ENCODE measurements at regions not wholly inside any gene's neighbourhood (a gene's known extent, or its start where the extent isn't known, plus 50 kb on each side); places are given as distances from the start of the nearest gene placed in this dataset.

GRCh38 chr2:167454036-167454435, 565.8 kb downstream of the XIRP2 start:
- no peaks in the 10 kb centered on the region for H3K27me3 ChIP-seq
- 95 to 98% methylated on average over 13 of the region's 13 CpGs for WGBS, 2 donors
- no peaks in the 10 kb centered on the region for H3K4me1 ChIP-seq
- peaks cover 0 to 30% (median 6%) of the 10 kb centered on the region in 4 donors for H3K9me3 ChIP-seq
- H3K27ac ChIP-seq: no peak overlapping the region
- TF ChIP-seq POLR2A (IDR thresholded peaks at IDR 0.05) (no peak), EP300 (IDR thresholded peaks at IDR 0.05) (no peak)
- TF ChIP-seq, protein P1, sequence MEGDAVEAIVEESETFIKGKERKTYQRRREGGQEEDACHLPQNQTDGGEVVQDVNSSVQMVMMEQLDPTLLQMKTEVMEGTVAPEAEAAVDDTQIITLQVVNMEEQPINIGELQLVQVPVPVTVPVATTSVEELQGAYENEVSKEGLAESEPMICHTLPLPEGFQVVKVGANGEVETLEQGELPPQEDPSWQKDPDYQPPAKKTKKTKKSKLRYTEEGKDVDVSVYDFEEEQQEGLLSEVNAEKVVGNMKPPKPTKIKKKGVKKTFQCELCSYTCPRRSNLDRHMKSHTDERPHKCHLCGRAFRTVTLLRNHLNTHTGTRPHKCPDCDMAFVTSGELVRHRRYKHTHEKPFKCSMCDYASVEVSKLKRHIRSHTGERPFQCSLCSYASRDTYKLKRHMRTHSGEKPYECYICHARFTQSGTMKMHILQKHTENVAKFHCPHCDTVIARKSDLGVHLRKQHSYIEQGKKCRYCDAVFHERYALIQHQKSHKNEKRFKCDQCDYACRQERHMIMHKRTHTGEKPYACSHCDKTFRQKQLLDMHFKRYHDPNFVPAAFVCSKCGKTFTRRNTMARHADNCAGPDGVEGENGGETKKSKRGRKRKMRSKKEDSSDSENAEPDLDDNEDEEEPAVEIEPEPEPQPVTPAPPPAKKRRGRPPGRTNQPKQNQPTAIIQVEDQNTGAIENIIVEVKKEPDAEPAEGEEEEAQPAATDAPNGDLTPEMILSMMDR (IDR thresholded peaks at IDR 0.05): no peak
- no peak for DNase-seq (ENCODE audit: low spot score in 2 of 2)
- no peak overlapping the region for H3K4me3 ChIP-seq
- no peaks in the 10 kb centered on the region for H3K36me3 ChIP-seq

DNA sequence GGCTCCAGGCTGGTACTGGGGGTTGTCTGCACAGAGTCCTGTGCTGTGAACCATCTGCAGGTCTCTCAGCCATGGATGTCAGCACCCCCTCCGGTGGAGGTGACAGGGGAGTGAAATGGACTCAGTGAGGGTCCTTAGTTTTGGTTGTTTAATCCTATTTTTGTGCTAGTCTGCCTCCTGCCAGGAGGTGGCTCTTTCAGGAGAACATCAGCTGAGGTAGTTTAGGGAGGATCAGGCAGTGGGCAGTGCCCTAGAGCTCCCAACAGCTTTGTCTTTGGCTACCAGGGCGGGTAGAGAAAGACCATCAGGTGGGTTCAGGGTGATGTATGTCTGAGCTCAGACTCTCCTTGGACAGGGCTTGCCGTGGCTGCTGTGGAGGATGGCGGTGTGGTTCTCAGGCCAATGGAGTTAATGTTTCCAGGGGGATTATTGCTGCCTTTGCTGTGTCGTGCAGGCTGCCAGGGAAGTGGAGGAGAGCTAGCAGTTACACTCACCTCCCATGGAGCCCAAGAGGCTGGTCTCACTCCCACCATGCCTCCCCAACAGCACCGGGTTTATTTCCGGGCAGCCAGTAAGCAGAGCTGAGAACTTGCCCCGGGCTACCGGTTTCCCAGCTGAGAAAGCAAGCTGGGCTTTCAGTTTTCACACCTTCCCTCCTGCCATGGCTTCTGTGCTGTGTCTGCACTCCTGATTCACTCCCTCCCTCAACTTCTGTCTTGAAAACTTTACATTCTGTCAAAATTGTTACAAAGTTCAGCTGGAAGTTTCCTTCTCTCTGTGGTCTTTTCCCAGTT, 563.4 kb downstream of the XIRP2 start:
- no peaks in the 10 kb centered on the region for H3K27me3 ChIP-seq
- H3K36me3 ChIP-seq: no peaks in the 10 kb centered on the region
- H3K4me1 ChIP-seq: no peaks in the 10 kb centered on the region
- peaks cover 0 to 45% (median 10%) of the 10 kb centered on the region in 4 donors for H3K9me3 ChIP-seq
- no peak overlapping the region for H3K27ac ChIP-seq
- 69 to 75% methylated on average over 8 to 9 of the region's 9 CpGs for WGBS, 2 donors
- no peak overlapping the region for H3K4me3 ChIP-seq
- no peak for TF ChIP-seq POLR2A (IDR thresholded peaks at IDR 0.05)
- no peak for TF ChIP-seq EP300 (IDR thresholded peaks at IDR 0.05)
- TF ChIP-seq, protein P1 (IDR thresholded peaks at IDR 0.05): no peak
- no peak for DNase-seq (ENCODE audit: low spot score in 2 of 2)

DNA sequence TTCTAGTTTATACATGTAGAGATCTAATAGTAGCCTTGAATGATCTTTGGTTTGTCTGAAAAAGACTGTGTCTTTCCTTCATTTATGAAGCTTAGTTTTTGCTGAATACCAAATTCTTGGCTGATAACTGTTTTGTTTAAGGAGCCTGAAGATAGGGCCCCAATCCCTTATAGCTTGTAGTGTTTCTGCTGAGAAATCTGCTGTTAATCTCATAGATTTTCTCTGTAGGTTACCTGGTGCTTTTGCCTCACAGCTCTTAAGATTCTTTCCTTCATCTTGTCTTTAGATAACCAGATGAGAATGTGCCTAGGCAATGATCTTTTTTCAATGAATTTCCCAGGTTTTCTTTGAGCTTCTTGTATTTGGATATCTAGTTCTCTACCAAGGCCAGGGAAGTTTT, 562.1 kb downstream of the XIRP2 start:
- peaks cover 0 to 44% (median 10%) of the 10 kb centered on the region in 4 donors for H3K9me3 ChIP-seq
- H3K36me3 ChIP-seq: no peaks in the 10 kb centered on the region
- H3K27ac ChIP-seq: no peak overlapping the region
- no peaks in the 10 kb centered on the region for H3K27me3 ChIP-seq
- TF ChIP-seq EP300 (IDR thresholded peaks at IDR 0.05) (no peak), POLR2A (IDR thresholded peaks at IDR 0.05) (no peak)
- TF ChIP-seq, protein P1 (IDR thresholded peaks at IDR 0.05): no peak
- H3K4me3 ChIP-seq: no peak overlapping the region
- no peaks in the 10 kb centered on the region for H3K4me1 ChIP-seq
- no peak for DNase-seq (ENCODE audit: low spot score in 2 of 2)

DNA sequence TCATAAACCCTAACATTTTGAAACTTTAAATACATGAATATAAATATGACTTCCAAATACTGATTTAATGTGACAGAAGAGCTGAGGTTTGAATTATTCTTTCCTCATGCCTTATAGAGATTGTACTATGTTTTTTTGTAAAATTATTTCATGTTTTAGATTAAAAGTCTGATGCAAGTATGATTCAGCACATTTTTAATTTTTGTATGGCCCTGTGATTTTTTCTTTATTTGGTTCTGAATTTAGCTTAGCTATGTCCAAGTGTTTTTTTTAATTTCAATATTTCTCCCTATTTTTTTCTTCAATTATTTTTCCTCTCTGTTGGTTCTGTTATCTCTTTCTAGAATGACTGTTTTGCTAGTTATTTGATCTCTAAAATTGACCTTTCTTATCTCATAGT, 552.1 kb downstream of the XIRP2 start:
- Histone ChIP-seq H3K27ac (no peak overlapping the region), H3K4me3 (no peak overlapping the region), H3K36me3 (no peaks in the 10 kb centered on the region), H3K4me1 (no peaks in the 10 kb centered on the region), H3K27me3 (no peaks in the 10 kb centered on the region), H3K9me3 (no peaks in the 10 kb centered on the region)
- TF ChIP-seq POLR2A (IDR thresholded peaks at IDR 0.05) (no peak), EP300 (IDR thresholded peaks at IDR 0.05) (no peak)
- TF ChIP-seq, protein P1 (IDR thresholded peaks at IDR 0.05): no peak
- DNase-seq (ENCODE audit: low spot score in 2 of 2): no peak

DNA sequence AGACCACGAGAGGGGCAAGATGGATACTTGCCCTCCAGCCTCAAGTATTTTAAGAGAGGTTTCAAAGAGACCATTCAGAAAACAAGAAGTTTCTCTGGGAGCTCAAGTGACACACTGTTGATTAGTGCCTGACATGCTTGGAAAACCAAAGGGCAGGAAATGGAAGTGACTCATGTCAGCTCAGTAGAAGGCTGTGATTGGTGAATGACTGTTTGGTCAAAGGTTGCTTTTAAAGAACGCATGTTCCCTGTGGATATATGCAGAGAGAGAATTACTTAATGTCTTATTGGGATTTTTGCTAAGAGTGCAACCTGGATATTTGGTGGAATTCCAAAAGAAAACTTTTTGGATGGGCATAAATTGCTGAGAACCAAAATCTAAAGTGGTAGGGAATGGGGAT, 549.9 kb downstream of the XIRP2 start:
- no peak overlapping the region for H3K4me3 ChIP-seq
- H3K9me3 ChIP-seq: no peaks in the 10 kb centered on the region
- no peaks in the 10 kb centered on the region for H3K4me1 ChIP-seq
- DNase-seq (ENCODE audit: low spot score in 2 of 2): no peak
- 29 to 44% methylated on average over 2 of the region's 2 CpGs for WGBS, 2 donors
- H3K36me3 ChIP-seq: no peaks in the 10 kb centered on the region
- no peak overlapping the region for H3K27ac ChIP-seq
- H3K27me3 ChIP-seq: no peaks in the 10 kb centered on the region
- TF ChIP-seq POLR2A (IDR thresholded peaks at IDR 0.05) (no peak), EP300 (IDR thresholded peaks at IDR 0.05) (no peak)
- TF ChIP-seq, protein P1 (IDR thresholded peaks at IDR 0.05): no peak
